Ishikawa (cell line): ENCODE measurements at regions not wholly inside any gene's neighbourhood (a gene's known extent, or its start where the extent isn't known, plus 50 kb on each side); places are given as distances from the start of the nearest gene placed in this dataset.

Source experiments
- CEBPB ChIP-seq: IDR thresholded peaks from 2 replicates; pipeline ENCODE4 v1.6.1; 2012
- EP300 ChIP-seq: IDR thresholded peaks from 2 replicates; pipeline ENCODE4 v1.6.1; 2012; ENCODE audit warnings: borderline replicate concordance
- FOXM1 ChIP-seq: IDR thresholded peaks from 2 replicates; pipeline ENCODE4 v1.6.1; 2012; ENCODE audit warnings: low read depth, borderline replicate concordance
- MAX ChIP-seq: IDR thresholded peaks from 2 replicates; pipeline ENCODE4 v1.6.1; 2012
- NFIC ChIP-seq: IDR thresholded peaks from 2 replicates; pipeline ENCODE4 v1.6.1; 2012
- RAD21 ChIP-seq: IDR thresholded peaks from 2 replicates; pipeline ENCODE4 v1.6.1; 2012; ENCODE audit warnings: low read depth
- TCF12 ChIP-seq: IDR thresholded peaks from 2 replicates; pipeline ENCODE4 v1.6.1; 2012; ENCODE audit warnings: low read depth
- YY1 ChIP-seq: IDR thresholded peaks from 2 replicates; pipeline ENCODE4 v1.6.1; 2012; ENCODE audit warnings: low read depth
- ZBTB7A ChIP-seq: IDR thresholded peaks from 2 replicates; pipeline ENCODE4 v1.6.1; 2012; ENCODE audit warnings: low read depth
- TF ChIP-seq, protein P1 (sequence below): IDR thresholded peaks from 2 replicates; pipeline ENCODE4 v1.6.1; 2012; ENCODE audit warnings: low read depth, mild to moderate bottlenecking

DNA sequence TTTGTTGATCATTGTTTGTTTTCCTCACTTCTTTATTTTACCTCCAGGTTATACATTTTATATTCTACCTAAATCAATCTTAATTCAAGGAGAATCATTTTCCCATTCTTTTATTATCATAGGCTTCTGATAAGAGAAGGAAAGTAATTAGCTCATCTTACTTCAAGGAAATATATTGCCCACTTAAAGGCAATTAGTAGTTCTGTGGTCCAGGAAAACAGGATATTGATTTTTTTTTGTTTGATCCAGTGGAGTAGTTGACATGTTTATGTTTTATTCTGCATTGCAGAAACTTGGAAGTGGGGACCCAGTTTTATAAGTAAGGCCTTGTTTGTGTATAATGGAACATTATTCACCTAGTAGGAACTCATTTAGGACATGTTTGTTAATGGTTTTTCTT, 390.6 kb downstream of the NDFIP2 start:
- TF ChIP-seq, protein P1, sequence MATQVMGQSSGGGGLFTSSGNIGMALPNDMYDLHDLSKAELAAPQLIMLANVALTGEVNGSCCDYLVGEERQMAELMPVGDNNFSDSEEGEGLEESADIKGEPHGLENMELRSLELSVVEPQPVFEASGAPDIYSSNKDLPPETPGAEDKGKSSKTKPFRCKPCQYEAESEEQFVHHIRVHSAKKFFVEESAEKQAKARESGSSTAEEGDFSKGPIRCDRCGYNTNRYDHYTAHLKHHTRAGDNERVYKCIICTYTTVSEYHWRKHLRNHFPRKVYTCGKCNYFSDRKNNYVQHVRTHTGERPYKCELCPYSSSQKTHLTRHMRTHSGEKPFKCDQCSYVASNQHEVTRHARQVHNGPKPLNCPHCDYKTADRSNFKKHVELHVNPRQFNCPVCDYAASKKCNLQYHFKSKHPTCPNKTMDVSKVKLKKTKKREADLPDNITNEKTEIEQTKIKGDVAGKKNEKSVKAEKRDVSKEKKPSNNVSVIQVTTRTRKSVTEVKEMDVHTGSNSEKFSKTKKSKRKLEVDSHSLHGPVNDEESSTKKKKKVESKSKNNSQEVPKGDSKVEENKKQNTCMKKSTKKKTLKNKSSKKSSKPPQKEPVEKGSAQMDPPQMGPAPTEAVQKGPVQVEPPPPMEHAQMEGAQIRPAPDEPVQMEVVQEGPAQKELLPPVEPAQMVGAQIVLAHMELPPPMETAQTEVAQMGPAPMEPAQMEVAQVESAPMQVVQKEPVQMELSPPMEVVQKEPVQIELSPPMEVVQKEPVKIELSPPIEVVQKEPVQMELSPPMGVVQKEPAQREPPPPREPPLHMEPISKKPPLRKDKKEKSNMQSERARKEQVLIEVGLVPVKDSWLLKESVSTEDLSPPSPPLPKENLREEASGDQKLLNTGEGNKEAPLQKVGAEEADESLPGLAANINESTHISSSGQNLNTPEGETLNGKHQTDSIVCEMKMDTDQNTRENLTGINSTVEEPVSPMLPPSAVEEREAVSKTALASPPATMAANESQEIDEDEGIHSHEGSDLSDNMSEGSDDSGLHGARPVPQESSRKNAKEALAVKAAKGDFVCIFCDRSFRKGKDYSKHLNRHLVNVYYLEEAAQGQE, result no peak
- no peak for TF ChIP-seq RAD21
- TF ChIP-seq NFIC, result no peak
- no peak for TF ChIP-seq TCF12
- no peak for TF ChIP-seq CEBPB
- no peak for TF ChIP-seq MAX
- TF ChIP-seq YY1, result no peak
- no peak for TF ChIP-seq FOXM1
- no peak for TF ChIP-seq ZBTB7A
- TF ChIP-seq EP300, result no peak
